Activated CD4-positive, alpha-beta memory T cell treated with anti-CD3 and anti-CD28 coated beads for 36 hours (primary cell): ENCODE measurements at regions not wholly inside any gene's neighbourhood (a gene's known extent, or its start where the extent isn't known, plus 50 kb on each side); places are given as distances from the start of the nearest gene placed in this dataset.

Source experiments
- CTCF ChIA-PET: fragments of 350-600 bp; sonication (Branson Sonifier 250); formaldehyde crosslinking; loops from one replicate; lab custom pipeline; 2021; ENCODE audit warnings: antibody characterized with exemption, inconsistent platforms; lab: Charles Lee
- POLR2A ChIA-PET: fragments of 350-600 bp; sonication (Branson Sonifier 250); formaldehyde crosslinking; loops from one replicate; lab custom pipeline; 2021; ENCODE audit warnings: antibody characterized with exemption; lab: Charles Lee
- DNase-seq: peaks from one replicate; pipeline ENCODE4 v3.0.0-alpha.2; 2020
- H3K27ac Mint-ChIP-seq: one replicate; pipeline ENCODE4 v1.8.0; 2021; ENCODE audit warnings: mixed read lengths
- H3K27me3 Mint-ChIP-seq: one replicate; pipeline ENCODE4 v1.8.0; 2021; ENCODE audit warnings: mixed read lengths
- H3K36me3 Mint-ChIP-seq: one replicate; pipeline ENCODE4 v1.8.0; 2021; ENCODE audit warnings: mixed read lengths
- H3K4me1 Mint-ChIP-seq: one replicate; pipeline ENCODE4 v1.8.0; 2021; ENCODE audit warnings: low read depth, mixed read lengths
- H3K4me3 Mint-ChIP-seq: one replicate; pipeline ENCODE4 v1.8.0; 2021; ENCODE audit warnings: mild to moderate bottlenecking, mixed read lengths
- H3K9me3 Mint-ChIP-seq: one replicate; pipeline ENCODE4 v1.8.0; 2021; ENCODE audit warnings: mixed read lengths
- intact Hi-C: fragments of 100-400 bp; cut with micrococcal nuclease; formaldehyde crosslinking; loops from one replicate; pipeline ENCODE4 v1.15.1; 2023

GRCh38 chr6:115665310-115665709, 395.4 kb downstream of the FRK start:
- Mint-ChIP-seq H3K27me3 (no peaks in the 10 kb centered on the region), H3K9me3 (no peaks in the 10 kb centered on the region), H3K4me3 (no peak overlapping the region), H3K36me3 (no peaks in the 10 kb centered on the region), H3K4me1 (no peaks in the 10 kb centered on the region), H3K27ac (no peak overlapping the region)
- ChIA-PET POLR2A (no interaction called here), CTCF (no interaction called here)
- DNase-seq = no peak
- intact Hi-C loops = no loop called here

DNA sequence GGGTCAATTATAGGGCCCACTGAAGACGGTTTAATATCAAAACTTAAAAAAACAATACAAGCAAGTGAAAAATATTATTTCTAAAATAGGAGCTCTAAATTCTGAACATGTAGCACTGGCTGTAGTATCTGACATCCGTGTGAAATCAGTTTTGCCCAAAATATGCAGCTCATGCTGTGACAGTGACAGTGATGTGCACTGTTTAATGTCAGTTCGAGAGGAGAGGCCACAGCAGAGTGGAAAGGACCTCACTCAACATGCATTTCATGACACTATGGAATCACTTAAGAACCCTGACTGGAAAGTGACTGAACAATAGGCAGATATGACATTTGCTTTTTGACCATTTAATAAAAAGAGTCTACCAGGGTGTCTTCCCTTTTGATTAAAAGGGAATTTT, 397.0 kb downstream of the FRK start:
- H3K9me3 Mint-ChIP-seq = no peaks in the 10 kb centered on the region
- H3K36me3 Mint-ChIP-seq = no peaks in the 10 kb centered on the region
- no peak overlapping the region for H3K27ac Mint-ChIP-seq
- ChIA-PET CTCF (no interaction called here), POLR2A (no interaction called here)
- intact Hi-C loops = no loop called here
- H3K4me3 Mint-ChIP-seq = no peak overlapping the region
- no peaks in the 10 kb centered on the region for H3K27me3 Mint-ChIP-seq
- DNase-seq = no peak
- no peaks in the 10 kb centered on the region for H3K4me1 Mint-ChIP-seq

- H3K36me3 Mint-ChIP-seq = no peaks in the 10 kb centered on the region
- no peak overlapping the region for H3K27ac Mint-ChIP-seq
- intact Hi-C loops = no loop called here
- ChIA-PET POLR2A (no interaction called here), CTCF (no interaction called here)
- H3K27me3 Mint-ChIP-seq = no peaks in the 10 kb centered on the region
- peaks cover 6% of the 10 kb centered on the region for H3K9me3 Mint-ChIP-seq
- no peak for DNase-seq
- no peak overlapping the region for H3K4me3 Mint-ChIP-seq
- no peaks in the 10 kb centered on the region for H3K4me1 Mint-ChIP-seq
These were observed 416.9 kb downstream of the FRK start for GRCh38 chr6:115643762-115644161.

DNA sequence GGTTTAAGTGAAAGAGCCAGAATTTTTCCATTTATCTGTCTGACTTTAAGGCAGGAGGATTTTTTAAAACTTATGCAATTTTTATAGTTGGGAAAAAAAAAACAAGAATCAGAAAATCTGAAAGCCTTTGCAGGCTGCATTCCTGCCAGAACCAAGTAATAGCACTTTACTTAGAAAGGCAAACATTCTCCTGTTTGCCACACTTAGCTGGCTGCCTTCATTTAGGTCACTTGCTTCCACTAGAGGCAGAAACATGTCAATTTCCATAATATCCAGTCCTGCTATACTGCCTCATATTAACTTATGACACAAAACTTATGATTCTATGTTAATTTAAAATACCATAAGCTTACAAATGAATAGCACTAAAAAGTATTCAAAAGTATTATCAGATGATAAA, 425.8 kb downstream of the FRK start:
- ChIA-PET CTCF (interaction anchor here (0.9 kb wide), 1 partner anchor 18 kb away, joined by 4 read pairs; no protein-coding TSS in a partner anchor), POLR2A (no interaction called here)
- intact Hi-C loops = no loop called here
- Mint-ChIP-seq H3K36me3 (no peaks in the 10 kb centered on the region), H3K27me3 (no peaks in the 10 kb centered on the region), H3K4me1 (no peaks in the 10 kb centered on the region), H3K4me3 (no peak overlapping the region), H3K9me3 (peaks cover 2% of the 10 kb centered on the region), H3K27ac (no peak overlapping the region)
- no peak for DNase-seq

DNA sequence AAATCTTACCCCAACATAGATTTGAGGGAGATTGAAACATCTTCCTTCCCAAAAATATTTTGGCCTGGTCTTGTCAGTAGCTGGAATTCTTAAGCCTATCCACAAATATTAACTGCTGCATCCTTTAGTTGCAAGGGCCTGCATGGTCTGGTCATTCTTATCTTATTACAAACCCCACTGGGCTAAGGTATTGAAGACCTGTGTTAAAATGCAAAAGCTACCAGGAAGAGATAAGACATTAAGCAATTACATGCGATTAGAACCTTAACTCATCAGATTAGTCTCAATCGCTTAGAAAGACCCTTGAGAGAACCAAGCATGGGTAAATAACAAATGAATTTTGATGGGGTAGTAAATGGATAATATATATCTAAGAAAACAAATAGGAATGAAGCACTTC, 426.6 kb downstream of the FRK start:
- no peak overlapping the region for H3K4me3 Mint-ChIP-seq
- no peaks in the 10 kb centered on the region for H3K27me3 Mint-ChIP-seq
- H3K9me3 Mint-ChIP-seq = peaks cover 2% of the 10 kb centered on the region
- H3K27ac Mint-ChIP-seq = no peak overlapping the region
- ChIA-PET POLR2A (no interaction called here), CTCF (interaction anchor here (0.9 kb wide), 1 partner anchor 17 kb away, joined by 4 read pairs; no protein-coding TSS in a partner anchor)
- H3K36me3 Mint-ChIP-seq = no peaks in the 10 kb centered on the region
- intact Hi-C loops = no loop called here
- DNase-seq = no peak
- H3K4me1 Mint-ChIP-seq = no peaks in the 10 kb centered on the region

DNA sequence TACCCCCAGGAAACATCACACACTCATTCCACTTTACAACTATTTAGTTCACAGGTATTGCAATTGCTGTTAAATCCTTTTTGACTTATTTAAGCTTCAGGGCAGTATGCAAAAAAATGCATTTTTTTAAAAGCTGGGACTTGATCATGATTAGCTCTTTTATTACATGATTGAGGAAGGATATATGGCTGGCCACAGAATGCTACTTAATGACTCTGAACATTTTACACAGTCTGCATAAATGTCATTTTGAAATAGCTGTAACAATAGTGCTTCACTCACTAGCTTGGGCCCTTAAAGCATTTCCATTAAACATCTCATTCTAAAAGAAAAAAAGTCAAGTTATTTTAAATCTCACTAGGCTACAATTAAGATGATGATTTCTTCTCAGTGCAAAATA, 429.7 kb downstream of the FRK start:
- Mint-ChIP-seq H3K27ac (no peak overlapping the region), H3K4me3 (no peak overlapping the region), H3K36me3 (no peaks in the 10 kb centered on the region), H3K9me3 (peaks cover 2% of the 10 kb centered on the region), H3K27me3 (no peaks in the 10 kb centered on the region), H3K4me1 (no peaks in the 10 kb centered on the region)
- intact Hi-C loops = no loop called here
- DNase-seq = no peak
- CTCF ChIA-PET = no interaction called here
- POLR2A ChIA-PET = no interaction called here

DNA sequence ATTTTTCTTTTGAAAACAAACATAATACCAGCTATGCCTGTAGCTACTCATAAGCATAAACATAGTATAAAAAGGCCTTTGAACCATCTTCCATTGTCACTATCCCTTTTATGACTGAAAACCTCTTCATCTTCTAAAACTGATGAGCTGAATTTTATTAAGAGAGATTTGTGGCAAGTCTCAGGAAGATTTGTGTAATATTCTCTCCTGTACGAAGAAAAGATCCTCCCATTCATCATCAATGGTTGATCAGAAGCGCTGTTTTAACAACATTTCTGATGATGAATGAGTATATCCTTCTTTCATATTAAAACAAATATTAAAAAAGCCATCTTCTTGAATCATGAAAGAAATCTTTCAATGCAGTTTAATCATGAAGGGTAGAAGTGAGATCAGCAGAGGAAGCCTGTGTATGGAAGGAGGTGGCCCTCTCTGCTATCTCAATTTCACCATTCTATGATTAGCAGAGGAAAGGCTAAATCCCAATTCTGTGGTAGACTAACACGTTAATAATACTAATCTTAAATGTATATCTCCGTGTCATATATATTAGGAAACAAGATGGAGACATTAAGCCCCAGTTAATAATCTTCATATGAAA, 430.2 kb downstream of the FRK start:
- CTCF ChIA-PET = no interaction called here
- Mint-ChIP-seq H3K27ac (no peak overlapping the region), H3K36me3 (no peaks in the 10 kb centered on the region), H3K4me3 (no peak overlapping the region), H3K4me1 (no peaks in the 10 kb centered on the region), H3K9me3 (peaks cover 2% of the 10 kb centered on the region), H3K27me3 (no peaks in the 10 kb centered on the region)
- intact Hi-C loops = no loop called here
- no peak for DNase-seq
- POLR2A ChIA-PET = no interaction called here

GRCh38 chr6:115629415-115629814, 431.3 kb downstream of the FRK start:
- POLR2A ChIA-PET = no interaction called here

GRCh38 chr6:115618256-115618655, 442.4 kb downstream of the FRK start:
- CTCF ChIA-PET = no interaction called here
- Mint-ChIP-seq H3K27me3 (no peaks in the 10 kb centered on the region), H3K27ac (no peak overlapping the region), H3K4me3 (no peak overlapping the region), H3K4me1 (no peaks in the 10 kb centered on the region), H3K9me3 (peaks cover 6% of the 10 kb centered on the region), H3K36me3 (no peaks in the 10 kb centered on the region)
- intact Hi-C loops = no loop called here
- no peak for DNase-seq
- POLR2A ChIA-PET = no interaction called here

More at GRCh38 chr6:115629415-115629814, 431.3 kb downstream of the FRK start:
- peaks cover 2% of the 10 kb centered on the region for H3K9me3 Mint-ChIP-seq
- no peak overlapping the region for H3K4me3 Mint-ChIP-seq
- H3K4me1 Mint-ChIP-seq = no peaks in the 10 kb centered on the region
- H3K27ac Mint-ChIP-seq = no peak overlapping the region
- intact Hi-C loops = no loop called here
- no peaks in the 10 kb centered on the region for H3K27me3 Mint-ChIP-seq
- H3K36me3 Mint-ChIP-seq = no peaks in the 10 kb centered on the region
- CTCF ChIA-PET = no interaction called here
- DNase-seq = no peak

DNA sequence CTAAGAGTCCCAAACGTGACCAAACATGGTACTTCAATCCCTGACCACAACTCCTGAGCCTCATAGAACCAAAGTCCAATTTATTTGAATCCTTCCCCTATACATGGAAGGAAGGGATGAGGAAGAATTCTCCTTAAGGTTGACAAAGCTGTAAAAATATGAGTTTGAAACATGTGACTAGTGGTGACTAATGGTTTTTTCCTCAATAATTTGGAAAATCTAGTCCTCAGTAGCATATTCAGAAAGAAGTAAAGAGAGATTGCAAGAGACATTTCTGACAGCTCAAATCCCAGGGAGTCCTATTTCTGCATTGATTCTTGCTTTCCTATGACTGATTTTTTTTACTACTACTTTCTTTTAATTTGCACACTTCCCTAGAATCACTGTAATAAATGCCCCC, 443.7 kb downstream of the FRK start:
- intact Hi-C loops = no loop called here
- H3K4me3 Mint-ChIP-seq = no peak overlapping the region

GRCh38 chr6:115613488-115613887, 447.2 kb downstream of the FRK start:
- DNase-seq = no peak
- Mint-ChIP-seq H3K4me1 (no peaks in the 10 kb centered on the region), H3K9me3 (peaks cover 4% of the 10 kb centered on the region), H3K27me3 (no peaks in the 10 kb centered on the region), H3K27ac (no peak overlapping the region), H3K4me3 (no peak overlapping the region), H3K36me3 (no peaks in the 10 kb centered on the region)
- POLR2A ChIA-PET = no interaction called here
- intact Hi-C loops = no loop called here
- CTCF ChIA-PET = no interaction called here

More for the DNA sequence above, 443.7 kb downstream of the FRK start:
- H3K4me1 Mint-ChIP-seq = no peaks in the 10 kb centered on the region
- no peak for DNase-seq
- peaks cover 4% of the 10 kb centered on the region for H3K9me3 Mint-ChIP-seq
- no peak overlapping the region for H3K27ac Mint-ChIP-seq
- H3K27me3 Mint-ChIP-seq = no peaks in the 10 kb centered on the region
- ChIA-PET CTCF (interaction anchor here (0.8 kb wide), 1 partner anchor 18 kb away, joined by 4 read pairs; no protein-coding TSS in a partner anchor), POLR2A (no interaction called here)
- no peaks in the 10 kb centered on the region for H3K36me3 Mint-ChIP-seq

GRCh38 chr6:115612796-115613479, 447.8 kb downstream of the FRK start:
- Mint-ChIP-seq H3K4me3 (no peak overlapping the region), H3K4me1 (no peaks in the 10 kb centered on the region), H3K36me3 (no peaks in the 10 kb centered on the region), H3K27me3 (no peaks in the 10 kb centered on the region), H3K9me3 (peaks cover 4% of the 10 kb centered on the region), H3K27ac (no peak overlapping the region)
- intact Hi-C loops = no loop called here
- CTCF ChIA-PET = no interaction called here
- POLR2A ChIA-PET = no interaction called here
- DNase-seq = no peak

GRCh38 chr6:115612216-115612615, 448.5 kb downstream of the FRK start:
- intact Hi-C loops = no loop called here
- ChIA-PET POLR2A (no interaction called here), CTCF (no interaction called here)
- peaks cover 6% of the 10 kb centered on the region for H3K9me3 Mint-ChIP-seq
- no peaks in the 10 kb centered on the region for H3K36me3 Mint-ChIP-seq
- no peak for DNase-seq
- H3K27ac Mint-ChIP-seq = no peak overlapping the region
- H3K4me3 Mint-ChIP-seq = no peak overlapping the region
- H3K4me1 Mint-ChIP-seq = no peaks in the 10 kb centered on the region
- H3K27me3 Mint-ChIP-seq = no peaks in the 10 kb centered on the region
